HG02642 (cell line): ENCODE measurements at regions not wholly inside any gene's neighbourhood (a gene's known extent, or its start where the extent isn't known, plus 50 kb on each side); places are given as distances from the start of the nearest gene placed in this dataset.
"Not testable (repeated sequence)": the region's sequence is repeated elsewhere in the genome, so short reads cannot be mapped to it uniquely, and the experiment has no call there.

ENCODE experiments used
- ATAC-seq: cut with Tn5 transposase; IDR thresholded peaks from one replicate; pipeline ENCODE4 v1.9.1; 2021; ENCODE audit warnings: mild to moderate bottlenecking; ENCODE audit not compliant: unreplicated experiment, poor library complexity

DNA sequence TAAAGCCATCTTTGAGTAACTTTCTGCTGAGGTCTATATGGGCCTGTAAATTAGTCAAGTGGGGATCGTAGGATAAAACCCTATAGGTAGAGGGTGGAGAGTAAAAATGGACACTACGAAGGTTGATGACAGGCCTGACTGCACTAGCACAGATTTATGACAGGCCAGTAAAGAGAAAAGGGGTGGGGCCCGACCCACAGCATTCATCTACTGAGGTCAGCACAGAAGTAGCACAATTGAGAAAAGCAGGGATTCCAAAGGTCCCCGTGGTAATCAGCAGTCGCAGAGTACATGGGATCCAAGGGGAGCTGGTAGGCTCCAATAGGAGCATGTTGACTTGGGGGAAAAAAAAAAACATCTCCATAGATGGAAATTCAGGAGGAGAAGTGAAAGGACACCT lies 660.4 kb downstream of the TFAP2A start:
- no peak for ATAC-seq

DNA sequence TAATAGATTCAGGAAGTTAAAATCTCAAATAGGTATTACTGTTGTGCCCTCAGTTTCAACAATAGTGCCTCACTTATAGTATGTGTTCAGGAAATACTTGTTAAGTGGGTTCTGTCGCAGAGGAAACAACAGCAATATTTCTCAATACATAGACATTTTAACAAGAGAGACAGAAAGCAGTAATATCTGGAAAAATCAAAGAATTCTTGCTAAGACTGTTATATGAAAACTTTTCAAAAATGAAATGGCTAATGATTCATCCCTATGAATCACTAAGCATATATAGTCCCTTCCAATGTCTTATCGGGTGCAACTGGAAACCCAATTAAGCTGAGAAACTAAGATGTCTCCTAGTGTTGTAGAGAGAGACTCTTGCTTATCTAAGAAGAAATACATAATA lies 668.9 kb downstream of the TFAP2A start:
- no peak for ATAC-seq

DNA sequence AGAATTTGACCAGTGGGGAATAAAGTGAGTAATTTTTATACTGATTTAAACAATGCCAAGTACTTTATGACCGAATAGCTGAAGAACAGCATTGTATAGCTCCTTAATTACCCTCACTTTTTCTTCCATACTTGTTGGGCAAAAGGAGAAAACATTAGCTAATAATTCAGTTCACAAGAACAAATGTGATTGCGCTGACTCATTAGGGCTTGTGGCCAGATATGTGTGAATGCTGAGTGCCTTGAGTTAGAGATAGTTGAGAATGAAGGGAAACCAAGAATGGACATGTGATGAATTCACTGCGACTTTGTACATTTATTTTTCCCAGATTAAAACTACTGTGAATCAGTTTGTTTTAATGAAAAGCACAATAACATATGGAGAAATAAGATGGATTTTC lies 669.4 kb downstream of the TFAP2A start:
- no peak for ATAC-seq

DNA sequence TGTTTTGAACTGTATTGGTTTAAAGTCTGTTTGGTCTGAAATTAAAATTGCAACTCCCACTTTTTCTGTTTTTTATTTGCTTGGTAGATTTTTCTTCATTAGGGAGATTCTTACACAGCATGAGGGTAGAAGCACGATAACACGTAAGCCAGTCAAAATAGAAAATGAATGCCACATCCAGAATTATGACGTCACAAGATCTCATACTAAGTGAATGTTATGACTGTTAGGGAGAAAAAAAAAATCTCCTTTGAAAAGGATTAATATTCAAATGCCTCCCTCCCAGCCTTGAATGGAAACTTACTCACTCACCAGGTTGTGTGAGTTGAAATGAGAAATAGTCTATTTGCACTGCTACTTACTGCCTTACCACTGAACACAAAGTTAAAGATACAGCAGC lies 670.8 kb downstream of the TFAP2A start:
- no peak for ATAC-seq

DNA sequence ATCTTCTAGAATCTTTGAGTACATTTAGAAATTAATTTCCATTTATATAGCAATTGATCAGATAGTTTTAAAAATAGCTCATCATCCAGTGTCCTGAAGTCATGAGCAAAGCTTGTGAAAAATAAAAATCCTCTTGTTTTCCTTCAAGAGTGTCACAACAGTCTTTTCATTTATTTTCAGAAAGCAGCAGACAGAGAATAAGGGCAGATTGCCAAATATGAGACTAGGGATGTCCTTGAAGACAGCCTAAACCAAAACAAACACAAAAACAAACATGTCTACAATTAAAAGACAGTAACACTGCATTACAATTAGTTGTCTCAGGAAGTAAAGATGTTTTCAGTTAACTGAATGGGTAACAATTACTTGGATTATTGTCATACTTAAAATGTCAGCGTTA lies 682.8 kb downstream of the TFAP2A start:
- no peak for ATAC-seq

DNA sequence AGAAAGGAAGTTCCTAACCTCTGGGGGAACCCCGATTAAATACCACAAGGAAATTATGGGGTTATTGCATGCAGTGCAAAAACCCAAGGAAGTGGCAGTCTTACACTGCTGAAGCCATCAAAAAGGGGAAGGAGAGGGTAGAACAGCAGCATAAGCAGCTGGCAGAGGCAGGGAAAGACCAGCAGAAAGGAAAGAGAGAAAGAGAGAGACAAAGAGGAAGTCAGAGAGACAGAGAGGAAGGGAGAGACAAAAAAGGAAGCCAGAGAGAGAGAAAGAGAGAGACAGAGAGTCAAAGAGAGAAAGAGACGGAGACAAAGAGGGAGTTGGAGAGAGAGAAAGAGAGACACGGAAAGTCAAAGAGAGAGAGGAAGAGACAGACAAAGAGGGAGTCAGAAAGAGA lies 689.1 kb downstream of the TFAP2A start:
- ATAC-seq = not testable (repeated sequence)

DNA sequence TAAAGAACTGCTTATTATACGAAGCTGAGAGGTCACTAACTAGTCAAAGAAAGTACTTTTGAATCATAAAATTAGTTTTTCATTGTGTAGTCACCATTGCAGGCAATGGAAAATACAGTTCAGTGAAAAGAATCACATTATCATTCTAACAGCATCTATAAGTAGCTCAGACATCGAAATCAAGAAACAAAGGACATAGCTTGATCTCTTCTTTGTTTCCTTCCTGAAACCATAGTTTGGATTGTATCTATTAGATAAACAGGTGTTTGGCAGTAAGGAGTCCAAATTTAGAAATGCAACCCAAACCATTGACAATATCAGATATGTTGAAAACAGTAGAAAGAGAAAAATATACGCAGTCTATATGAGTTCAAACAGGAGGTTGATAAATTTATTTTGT lies 697.3 kb downstream of the TFAP2A start:
- ATAC-seq = no peak

DNA sequence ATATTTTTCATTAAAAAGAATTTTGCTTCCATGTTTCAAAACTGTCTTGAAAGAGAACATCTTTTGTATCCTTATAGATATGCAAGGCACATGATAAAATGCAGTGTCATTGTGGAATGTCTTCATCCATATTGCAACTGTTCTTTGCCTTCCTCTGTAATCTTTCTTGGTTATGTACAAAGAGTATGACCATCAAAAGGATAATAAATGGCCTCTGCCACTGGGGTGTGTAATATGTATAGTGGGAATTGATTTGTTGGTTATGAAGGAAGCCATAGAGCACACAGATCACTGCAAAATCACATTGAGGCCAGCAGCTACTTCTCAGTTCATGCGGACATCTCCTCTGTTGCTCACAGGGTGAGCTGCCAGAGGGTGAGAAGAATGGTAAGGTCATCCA lies 703.5 kb downstream of the TFAP2A start:
- ATAC-seq = no peak

DNA sequence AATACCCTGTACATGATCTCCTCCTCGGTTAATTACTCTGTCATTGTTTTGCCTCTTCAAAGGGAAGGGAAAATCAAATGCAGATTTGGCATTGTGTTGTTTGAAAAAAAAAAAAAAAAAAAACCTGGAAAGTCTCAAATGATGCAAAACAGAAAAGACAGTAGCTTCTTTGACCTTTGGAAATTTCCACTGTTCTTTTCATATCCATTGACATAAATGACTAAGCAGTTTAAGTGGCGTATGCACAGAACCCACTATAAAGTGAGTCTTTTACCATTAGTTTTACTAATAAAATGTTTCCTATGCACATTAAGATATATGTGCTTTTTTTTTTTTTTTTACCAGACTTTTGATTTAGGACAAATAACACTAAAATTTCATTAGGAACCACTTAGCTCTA lies 704.3 kb downstream of the TFAP2A start:
- no peak for ATAC-seq

DNA sequence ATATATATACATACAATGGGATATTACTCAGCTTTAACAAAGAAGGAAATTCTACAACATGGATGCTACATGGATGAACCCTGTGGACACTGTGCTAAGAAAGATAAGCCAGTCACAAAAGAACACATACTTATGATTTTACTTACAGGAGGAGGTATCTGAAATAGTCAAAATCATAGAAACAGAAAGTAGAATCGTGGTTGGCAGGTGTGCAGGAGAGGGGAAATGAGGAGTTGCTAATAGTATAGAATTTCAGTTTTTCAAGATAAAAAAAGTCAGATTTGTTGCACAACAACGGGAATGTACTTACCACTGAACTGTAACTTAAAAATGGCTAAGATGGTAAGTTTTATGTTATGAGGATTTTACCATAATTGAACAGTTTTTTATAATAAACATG lies 706.3 kb downstream of the TFAP2A start:
- no peak for ATAC-seq

DNA sequence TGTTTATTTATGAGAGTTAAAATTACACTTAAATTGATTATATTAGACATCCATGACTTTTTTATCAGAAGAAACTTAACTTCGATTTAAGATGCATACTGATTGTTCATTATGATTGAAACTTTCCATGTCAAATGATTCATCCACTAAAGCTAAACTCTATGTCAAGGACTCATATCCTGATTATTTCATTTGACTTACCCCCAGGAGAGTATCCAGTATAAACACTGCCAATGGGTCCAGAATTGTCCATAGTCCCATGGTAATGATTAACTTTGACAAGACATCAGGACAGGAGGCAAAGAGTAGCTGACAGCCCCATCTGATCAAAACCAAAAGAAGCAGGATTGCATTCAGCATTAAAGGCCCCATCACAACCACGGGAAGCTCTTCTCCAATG lies 709.9 kb downstream of the TFAP2A start:
- ATAC-seq = no peak

DNA sequence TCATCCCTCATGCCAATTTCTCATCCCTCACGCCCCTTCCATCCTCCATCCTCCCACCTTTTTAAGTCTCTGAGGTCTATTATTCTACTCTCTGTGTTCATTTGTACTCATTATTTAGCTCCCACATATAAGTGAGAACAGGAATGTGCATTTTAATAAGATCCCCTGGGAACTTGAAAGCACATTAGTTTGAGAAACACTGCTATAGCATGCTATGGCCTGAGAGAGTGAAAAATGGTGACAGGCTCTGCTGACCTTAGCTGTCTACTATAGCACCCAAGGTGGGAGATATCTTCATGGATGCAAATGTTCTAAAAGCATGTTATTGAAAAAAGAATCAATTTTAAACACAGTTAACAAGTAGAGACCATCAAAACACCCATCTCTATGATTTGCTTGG lies 712.0 kb downstream of the TFAP2A start:
- no peak for ATAC-seq

DNA sequence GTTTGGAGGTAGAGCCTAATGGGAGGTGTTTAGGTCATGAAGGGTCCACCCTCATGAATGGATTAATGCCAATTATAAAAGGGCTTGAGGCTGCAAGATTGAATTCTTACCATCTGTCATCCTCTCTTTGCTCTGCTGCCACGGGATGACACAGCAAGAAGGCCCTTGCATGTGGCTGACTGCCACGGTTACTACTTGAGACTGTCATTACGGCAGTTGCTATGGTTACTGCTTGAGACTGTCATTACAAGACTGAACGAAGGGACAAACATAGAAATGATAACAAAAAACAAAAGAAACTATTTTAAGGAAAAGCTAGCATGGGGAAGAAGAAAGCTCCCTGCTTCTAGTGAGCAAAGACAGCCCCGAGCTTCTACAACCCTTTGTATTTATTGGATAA lies 715.0 kb downstream of the TFAP2A start:
- ATAC-seq = no peak

DNA sequence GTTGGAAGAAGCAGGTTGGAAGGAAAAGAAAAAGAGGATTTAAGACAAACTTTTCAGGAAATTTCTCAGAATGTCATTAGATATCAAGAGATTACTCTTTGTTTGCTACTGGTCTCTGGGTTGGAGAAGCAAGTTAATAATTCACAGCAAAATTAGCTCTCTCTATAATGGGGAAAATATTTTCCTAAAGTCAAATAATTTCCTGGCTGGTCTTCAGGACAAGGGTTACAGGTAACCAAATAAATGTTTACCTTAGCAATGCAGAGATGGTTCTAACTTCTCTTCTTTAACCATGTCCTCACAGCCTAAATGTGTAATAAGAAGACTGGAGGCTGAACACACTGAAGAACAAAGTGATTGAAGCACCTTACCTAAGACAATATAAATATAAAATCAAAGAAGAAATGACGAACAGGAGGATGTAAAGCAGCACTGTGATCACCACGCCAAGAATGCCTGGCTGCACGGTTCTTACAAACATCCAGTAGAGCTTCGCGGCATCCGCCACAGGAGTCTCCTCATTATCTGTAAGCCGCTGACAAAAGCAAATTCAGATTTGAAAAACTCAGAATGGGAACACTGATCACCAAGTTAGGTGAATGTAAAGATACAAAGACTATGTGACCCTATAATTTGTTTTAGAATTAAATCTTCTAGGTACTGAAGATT lies 717.5 kb downstream of the TFAP2A start:
- ATAC-seq = no peak

DNA sequence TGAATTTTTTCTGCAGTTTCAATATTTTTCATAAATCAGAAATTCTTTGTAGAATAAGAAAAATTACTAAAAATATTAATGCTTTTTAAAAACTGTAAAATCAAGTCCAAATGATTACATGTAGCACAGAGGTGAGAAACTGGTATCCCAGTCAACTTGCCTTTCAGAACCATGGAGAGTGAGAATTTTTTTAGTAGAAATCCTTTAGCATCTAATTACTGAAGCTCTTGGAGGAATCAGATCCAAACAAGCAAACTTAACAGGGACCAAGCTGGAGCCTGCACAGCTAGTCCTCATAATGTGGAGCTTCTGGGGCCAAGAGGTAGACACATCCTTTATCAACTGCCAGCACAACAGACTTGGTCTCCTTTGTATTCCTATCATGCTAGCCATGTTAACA lies 724.5 kb downstream of the TFAP2A start:
- ATAC-seq = no peak

DNA sequence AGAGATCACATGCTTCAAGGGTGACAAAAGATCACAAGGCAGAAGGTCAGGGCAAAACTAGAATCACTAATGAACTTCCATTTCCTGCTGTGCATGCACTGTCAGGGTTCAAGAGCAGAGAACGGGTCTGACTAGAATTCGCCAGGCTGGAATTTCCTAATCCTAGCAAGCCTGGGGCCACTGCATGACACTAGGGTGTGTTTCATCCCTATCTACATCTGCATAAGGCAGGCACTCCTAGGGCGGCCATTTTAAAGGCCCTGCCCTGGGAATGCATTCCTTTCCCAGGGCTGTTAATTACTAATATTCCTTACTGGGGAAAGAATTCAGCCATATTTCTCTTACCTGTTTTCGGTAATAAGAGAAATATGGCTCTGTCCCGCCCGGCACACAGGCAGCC lies 734.1 kb downstream of the TFAP2A start:
- ATAC-seq = not testable (repeated sequence)

DNA sequence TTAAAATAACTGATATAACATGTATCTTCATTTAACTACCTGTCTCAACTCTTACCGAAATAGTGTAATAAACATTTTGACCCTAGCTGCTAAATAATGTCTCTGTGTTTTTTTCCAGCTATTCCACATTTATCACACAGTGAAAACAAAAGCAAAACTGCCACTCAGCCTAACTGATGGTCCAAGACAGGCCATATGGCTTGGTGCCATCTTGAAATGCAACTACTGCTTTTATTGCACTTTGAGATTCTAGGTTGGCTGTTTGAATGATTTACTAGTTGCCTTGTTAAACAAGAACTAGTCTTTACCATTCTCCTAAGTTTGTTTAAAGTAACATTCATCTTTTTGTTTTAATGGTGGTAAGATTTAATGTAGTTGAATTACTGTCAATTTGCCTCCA lies 739.8 kb downstream of the TFAP2A start:
- no peak for ATAC-seq

DNA sequence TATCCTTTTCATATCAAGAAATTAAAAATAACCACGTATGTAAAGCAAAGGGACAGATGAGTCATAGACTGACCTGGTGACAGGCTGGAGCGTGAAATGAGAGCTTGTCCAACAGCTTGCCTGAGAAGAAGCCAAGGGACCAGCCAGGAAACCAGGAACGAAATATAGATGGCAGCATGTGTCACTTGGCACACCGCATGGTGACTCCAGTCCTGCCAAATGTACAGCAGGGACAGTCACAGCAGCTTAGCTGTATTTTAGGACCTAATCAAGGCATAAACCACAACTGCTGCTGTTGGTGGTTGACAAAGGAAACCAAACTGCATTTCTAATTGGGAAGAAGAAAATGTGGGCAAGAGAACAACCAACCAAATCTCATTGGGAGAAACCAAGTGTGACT lies 755.0 kb downstream of the TFAP2A start:
- ATAC-seq = no peak

DNA sequence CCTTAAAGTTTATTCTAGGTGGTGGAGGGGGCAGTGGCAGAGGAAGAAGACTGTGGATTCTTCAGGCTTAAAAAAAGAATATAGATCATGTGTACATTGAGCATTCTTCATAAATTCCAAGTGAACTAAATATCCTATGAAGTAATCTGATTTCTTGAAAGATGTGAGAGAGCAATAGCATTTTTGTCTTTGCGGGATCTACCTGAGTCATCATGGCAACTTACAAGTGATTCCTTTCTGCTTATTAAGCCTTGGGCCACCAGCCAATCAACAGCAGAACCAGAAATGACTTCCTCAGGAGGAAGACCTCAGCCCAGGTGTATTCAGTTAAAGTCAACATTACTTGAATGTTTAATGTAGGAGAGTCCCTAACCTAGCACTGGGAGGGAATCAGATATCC lies 756.9 kb downstream of the TFAP2A start:
- no peak for ATAC-seq

DNA sequence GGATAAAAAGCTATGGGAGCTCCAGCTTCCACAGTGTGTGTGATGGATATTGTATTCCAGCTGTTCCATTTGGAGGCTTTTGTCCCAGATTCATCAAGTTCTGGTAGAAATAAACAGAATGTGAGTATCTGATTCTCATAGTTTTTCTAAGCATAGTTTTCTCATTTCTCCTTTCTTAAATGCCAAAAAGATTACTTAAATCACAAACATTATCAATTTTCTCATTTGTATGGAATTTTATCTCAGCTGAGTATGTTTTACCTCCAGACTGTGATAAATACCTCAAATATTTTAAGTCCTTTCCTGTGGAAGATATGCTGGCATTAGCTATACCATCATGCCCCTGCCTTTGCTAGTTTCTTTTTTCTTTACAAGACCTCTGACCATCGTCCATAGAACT lies 767.3 kb downstream of the TFAP2A start:
- no peak for ATAC-seq

DNA sequence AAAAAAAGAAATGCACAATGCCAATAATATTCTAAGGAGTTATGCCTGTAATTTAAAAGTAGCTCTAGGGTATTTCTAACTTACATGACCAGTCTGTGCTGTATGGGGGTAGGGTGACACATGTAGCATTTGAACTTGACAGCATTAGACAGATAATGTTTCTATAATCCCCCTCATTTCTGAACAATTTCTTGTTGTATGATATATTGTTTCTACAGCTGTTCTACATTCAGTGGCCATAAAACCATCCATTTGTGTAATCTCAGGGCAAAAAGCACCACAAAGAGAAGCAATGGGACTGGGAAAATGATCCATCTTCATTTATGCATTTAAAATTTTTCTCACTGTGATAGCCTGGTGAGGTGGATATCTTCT lies 767.8 kb downstream of the TFAP2A start:
- no peak for ATAC-seq

DNA sequence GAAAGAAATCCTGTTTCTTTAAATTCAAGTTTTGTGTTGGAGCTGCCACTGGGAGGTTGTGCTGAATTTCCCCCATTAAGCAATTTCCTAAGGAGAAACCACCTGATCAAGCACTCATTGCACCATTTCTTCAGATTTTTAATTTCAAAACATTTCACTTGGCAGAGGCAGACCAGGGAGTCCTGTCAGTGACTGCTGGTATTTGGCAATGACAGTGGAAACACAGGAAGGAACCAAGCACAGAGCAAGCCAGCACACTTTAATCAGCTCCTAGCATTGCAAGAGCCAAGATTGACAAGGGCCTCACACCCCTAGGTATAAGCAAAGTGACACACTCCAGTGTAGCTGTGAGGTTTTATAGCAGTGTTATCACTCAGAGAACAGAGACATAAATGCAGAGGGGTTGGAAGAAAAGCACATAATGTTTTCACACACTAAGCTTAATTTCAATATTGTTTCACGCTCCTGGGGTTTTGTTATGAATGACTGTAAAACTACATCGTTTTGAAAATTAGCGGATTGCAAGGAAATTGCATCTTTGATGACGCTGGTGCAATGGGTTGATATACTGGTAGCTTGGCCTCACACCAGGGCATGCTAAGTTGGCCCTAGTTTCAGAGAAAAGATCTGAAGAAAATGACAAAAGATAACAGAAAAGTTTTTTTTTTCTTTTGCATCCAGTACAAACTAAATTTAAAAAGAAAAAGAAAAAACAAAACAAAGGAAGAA lies 768.4 kb downstream of the TFAP2A start:
- no peak for ATAC-seq
